HL-60 (cell line): ENCODE measurements at regions not wholly inside any gene's neighbourhood (a gene's known extent, or its start where the extent isn't known, plus 50 kb on each side); places are given as distances from the start of the nearest gene placed in this dataset.

Source experiments
- DNase-seq, 2 experiments: peaks; one replicate each; pipeline ENCODE4 v3.0.0-alpha.2; 2010 to 2020; ENCODE audit warnings: low read depth in 1 of 2, low spot score in 1 of 2
- H3K27ac ChIP-seq: fragments of 250-450 bp; sonication (Bioruptor Pico); replicated peaks from 2 replicates; pipeline ENCODE4 v1.5.1; 2020; ENCODE audit warnings: mild to moderate bottlenecking, moderate library complexity
- H3K27me3 ChIP-seq: fragments of 250-450 bp; sonication (Bioruptor Pico); 2 replicates; pipeline ENCODE4 v1.5.1; 2021; ENCODE audit warnings: mild to moderate bottlenecking, moderate library complexity; ENCODE audit not compliant: insufficient read depth, poor library complexity, severe bottlenecking
- H3K4me3 ChIP-seq: replicated peaks from 2 replicates; pipeline ENCODE4 v1.5.1; 2011; ENCODE audit warnings: mild to moderate bottlenecking, control low read depth, low read length; ENCODE audit not compliant: insufficient read depth
- GABPA ChIP-seq: IDR thresholded peaks from 2 replicates; pipeline ENCODE4 v1.6.1; 2012; ENCODE audit warnings: low read depth
- POLR2AphosphoS5 ChIP-seq: IDR thresholded peaks from 2 replicates; pipeline ENCODE4 v1.6.1; 2012; ENCODE audit warnings: low read depth
- SPI1 ChIP-seq: IDR thresholded peaks from 2 replicates; pipeline ENCODE4 v1.6.1; 2012; ENCODE audit warnings: low read depth, mild to moderate bottlenecking, borderline replicate concordance
- TF ChIP-seq, protein P1 (sequence below): IDR thresholded peaks from 2 replicates; pipeline ENCODE4 v1.6.1; 2012; ENCODE audit warnings: low read depth; ENCODE audit not compliant: insufficient replicate concordance
- TF ChIP-seq, protein P2 (sequence below): IDR thresholded peaks from one replicate; pipeline ENCODE4 v1.5.1; 2011; ENCODE audit warnings: low read length, control low read depth, inconsistent platforms; ENCODE audit not compliant: insufficient read depth

DNA sequence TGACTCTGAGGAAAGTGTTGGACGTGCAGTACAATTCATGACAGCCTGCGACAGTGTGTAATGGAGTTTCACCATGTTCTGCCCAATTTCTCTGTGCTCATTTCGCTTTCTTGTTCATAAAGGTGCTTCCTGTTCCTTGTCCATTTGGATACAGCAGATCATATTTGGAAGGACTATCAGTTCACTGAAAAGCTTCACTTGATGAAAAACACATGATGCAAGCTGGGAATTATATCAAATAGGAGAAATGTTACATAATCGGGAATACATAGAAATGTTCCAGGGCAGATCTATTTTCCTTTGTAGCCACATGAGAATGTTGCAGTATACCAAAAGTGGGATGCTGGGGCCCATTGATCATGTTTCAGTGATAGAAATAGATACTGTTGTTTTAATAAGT lies 266.3 kb upstream of the SLC14A2 start:
- no peak for DNase-seq
- Histone ChIP-seq H3K27ac (no peak overlapping the region), H3K27me3 (peaks cover 2% of the 10 kb centered on the region), H3K4me3 (no peak overlapping the region)
- TF ChIP-seq, protein P1, sequence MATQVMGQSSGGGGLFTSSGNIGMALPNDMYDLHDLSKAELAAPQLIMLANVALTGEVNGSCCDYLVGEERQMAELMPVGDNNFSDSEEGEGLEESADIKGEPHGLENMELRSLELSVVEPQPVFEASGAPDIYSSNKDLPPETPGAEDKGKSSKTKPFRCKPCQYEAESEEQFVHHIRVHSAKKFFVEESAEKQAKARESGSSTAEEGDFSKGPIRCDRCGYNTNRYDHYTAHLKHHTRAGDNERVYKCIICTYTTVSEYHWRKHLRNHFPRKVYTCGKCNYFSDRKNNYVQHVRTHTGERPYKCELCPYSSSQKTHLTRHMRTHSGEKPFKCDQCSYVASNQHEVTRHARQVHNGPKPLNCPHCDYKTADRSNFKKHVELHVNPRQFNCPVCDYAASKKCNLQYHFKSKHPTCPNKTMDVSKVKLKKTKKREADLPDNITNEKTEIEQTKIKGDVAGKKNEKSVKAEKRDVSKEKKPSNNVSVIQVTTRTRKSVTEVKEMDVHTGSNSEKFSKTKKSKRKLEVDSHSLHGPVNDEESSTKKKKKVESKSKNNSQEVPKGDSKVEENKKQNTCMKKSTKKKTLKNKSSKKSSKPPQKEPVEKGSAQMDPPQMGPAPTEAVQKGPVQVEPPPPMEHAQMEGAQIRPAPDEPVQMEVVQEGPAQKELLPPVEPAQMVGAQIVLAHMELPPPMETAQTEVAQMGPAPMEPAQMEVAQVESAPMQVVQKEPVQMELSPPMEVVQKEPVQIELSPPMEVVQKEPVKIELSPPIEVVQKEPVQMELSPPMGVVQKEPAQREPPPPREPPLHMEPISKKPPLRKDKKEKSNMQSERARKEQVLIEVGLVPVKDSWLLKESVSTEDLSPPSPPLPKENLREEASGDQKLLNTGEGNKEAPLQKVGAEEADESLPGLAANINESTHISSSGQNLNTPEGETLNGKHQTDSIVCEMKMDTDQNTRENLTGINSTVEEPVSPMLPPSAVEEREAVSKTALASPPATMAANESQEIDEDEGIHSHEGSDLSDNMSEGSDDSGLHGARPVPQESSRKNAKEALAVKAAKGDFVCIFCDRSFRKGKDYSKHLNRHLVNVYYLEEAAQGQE, result no peak
- no peak for TF ChIP-seq POLR2AphosphoS5
- no peak for TF ChIP-seq SPI1
- no peak for TF ChIP-seq GABPA
- TF ChIP-seq, protein P2, sequence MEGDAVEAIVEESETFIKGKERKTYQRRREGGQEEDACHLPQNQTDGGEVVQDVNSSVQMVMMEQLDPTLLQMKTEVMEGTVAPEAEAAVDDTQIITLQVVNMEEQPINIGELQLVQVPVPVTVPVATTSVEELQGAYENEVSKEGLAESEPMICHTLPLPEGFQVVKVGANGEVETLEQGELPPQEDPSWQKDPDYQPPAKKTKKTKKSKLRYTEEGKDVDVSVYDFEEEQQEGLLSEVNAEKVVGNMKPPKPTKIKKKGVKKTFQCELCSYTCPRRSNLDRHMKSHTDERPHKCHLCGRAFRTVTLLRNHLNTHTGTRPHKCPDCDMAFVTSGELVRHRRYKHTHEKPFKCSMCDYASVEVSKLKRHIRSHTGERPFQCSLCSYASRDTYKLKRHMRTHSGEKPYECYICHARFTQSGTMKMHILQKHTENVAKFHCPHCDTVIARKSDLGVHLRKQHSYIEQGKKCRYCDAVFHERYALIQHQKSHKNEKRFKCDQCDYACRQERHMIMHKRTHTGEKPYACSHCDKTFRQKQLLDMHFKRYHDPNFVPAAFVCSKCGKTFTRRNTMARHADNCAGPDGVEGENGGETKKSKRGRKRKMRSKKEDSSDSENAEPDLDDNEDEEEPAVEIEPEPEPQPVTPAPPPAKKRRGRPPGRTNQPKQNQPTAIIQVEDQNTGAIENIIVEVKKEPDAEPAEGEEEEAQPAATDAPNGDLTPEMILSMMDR, result no peak

DNA sequence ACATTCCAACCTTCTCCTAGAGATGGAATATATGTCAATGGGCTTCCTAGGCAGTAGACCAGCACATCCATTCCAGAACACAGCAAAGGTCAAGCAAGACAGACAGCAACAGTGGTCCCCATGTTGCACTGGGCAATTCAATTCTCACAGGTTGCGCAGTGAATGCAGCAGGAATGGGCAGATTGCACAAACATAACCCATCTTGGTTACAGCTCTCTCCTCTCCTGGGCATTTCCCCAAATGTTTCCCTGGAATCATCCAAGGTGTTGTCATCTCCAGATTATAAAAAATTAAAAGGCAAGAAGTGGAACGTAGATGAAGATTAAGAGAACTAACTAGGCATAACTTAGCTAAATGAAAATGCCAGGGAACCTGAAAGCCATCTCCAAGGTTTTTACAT lies 265.8 kb upstream of the SLC14A2 start:
- Histone ChIP-seq H3K4me3 (no peak overlapping the region), H3K27me3 (peaks cover 2% of the 10 kb centered on the region), H3K27ac (no peak overlapping the region)
- TF ChIP-seq GABPA (no peak), POLR2AphosphoS5 (no peak), SPI1 (no peak)
- TF ChIP-seq, protein P2, result no peak
- TF ChIP-seq, protein P1, result no peak
- DNase-seq, result no peak

DNA sequence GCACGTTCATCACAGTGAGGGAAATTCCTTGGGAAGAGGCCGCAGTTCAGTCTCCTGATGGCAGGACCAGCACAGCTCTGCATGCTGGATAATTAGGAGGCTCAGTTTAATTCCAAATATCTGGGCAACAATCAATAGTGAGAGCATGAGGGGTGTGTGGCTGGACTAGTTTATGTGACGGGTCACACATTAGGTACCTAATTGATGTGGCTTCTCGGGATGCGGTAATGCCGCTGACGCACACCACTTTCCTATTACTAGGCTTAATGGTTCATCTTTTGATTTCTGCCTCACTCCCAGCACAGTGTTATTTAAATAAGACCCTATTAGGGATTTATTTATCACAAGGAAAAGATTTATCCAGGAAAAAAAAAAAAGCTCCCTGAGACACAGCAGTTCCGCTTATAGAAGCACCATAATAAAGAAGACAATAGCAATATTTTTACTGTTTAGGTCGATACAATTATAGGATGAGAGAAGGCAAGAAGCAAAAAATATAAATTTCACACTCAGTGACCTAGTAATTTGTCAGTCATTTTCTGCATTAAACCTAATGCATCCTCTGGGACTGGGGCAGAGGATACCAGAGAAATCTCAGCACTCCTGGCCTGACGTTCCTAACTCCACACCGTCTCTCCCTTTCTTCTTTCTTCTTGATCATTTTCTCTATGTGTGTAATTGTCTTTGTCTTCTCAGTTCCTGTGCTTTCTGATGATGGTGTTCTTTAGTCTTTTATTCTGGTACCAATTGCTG lies 264.7 kb upstream of the SLC14A2 start:
- no peak overlapping the region for H3K4me3 ChIP-seq
- peaks cover 5% of the 10 kb centered on the region for H3K27me3 ChIP-seq
- DNase-seq, result no peak
- H3K27ac ChIP-seq, result no peak overlapping the region
- TF ChIP-seq POLR2AphosphoS5 (no peak), SPI1 (no peak)
- TF ChIP-seq, protein P1, result no peak
